ENCODE measurements at regions not wholly inside any gene's neighbourhood (a gene's known extent, or its start where the extent isn't known, plus 50 kb on each side); places are given as distances from the start of the nearest gene placed in this dataset.

DNA sequence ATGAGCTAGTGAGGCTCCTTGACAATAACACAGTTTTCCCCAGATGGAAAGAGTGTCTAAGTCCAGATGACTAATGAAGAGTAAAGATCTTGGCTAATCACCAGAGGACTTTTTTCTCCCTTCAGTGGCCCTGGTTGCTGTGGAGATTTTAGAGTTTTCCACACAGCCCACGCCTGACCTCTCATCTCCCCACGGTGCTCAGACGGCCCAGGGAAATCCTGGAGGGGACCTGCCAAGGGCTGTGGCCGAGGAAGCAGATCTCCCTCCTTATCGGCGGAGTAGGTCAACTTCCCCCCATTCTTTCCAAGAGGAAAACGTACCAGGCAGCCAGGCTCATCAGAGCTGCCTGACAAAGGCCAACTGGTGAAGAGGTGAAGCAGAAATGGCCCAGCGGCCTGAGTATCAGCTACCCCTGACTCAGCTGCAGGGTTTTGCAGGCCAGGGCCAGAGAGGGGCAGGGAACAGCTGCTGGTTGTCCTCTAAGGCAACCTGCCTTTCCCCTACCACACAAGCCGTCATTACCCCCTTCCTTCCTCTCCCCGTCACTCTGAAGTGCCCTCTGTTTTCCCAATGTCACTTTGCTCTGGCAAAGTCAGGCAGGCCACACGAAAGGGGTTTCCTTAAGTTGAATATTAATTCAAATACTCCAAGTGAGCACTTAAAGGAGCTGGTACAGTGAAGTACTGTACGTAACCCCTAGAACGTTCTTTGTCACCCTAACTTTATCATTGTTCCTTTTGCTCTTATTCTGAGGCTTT lies 140.2 kb upstream of the ADAMTS18 start:
- no peaks in the 10 kb centered on the region for H3K36me3 ChIP-seq (replicated peaks; ENCODE audit: insufficient read depth, low read length)
- H3K27ac ChIP-seq (ENCODE audit: low read length), result no peak overlapping the region
- no peak overlapping the region for H3K4me3 ChIP-seq (ENCODE audit: low read length)
- no peaks in the 10 kb centered on the region for H3K79me2 ChIP-seq (ENCODE audit: low read length)
- no peaks in the 10 kb centered on the region for H3K4me1 ChIP-seq (ENCODE audit: low read length)
- H3K4me2 ChIP-seq (ENCODE audit: low read depth, low read length), result no peak overlapping the region
- H3K9me2 ChIP-seq (replicated peaks; ENCODE audit: insufficient read depth, low read length), result no peaks in the 10 kb centered on the region
- no peaks in the 10 kb centered on the region for H3K27me3 ChIP-seq (replicated peaks; ENCODE audit: insufficient read depth, low read length)
- no peaks in the 10 kb centered on the region for H4K20me1 ChIP-seq (ENCODE audit: insufficient read depth, low read length)
- no peaks in the 10 kb centered on the region for H3F3A ChIP-seq (ENCODE audit: insufficient read depth, low read length)
- DNase-seq, result no peak
- H3K9ac ChIP-seq (ENCODE audit: low read length), result no peak overlapping the region
- no peak overlapping the region for H2AFZ ChIP-seq (ENCODE audit: low read length)
- TF ChIP-seq EZH2 (optimal IDR thresholded peaks at IDR 0.05; ENCODE audit: low read depth, low read length) (no peak), EZH2phosphoT487 (IDR thresholded peaks at IDR 0.05; ENCODE audit: low read length) (no peak)
- TF ChIP-seq, protein P1, sequence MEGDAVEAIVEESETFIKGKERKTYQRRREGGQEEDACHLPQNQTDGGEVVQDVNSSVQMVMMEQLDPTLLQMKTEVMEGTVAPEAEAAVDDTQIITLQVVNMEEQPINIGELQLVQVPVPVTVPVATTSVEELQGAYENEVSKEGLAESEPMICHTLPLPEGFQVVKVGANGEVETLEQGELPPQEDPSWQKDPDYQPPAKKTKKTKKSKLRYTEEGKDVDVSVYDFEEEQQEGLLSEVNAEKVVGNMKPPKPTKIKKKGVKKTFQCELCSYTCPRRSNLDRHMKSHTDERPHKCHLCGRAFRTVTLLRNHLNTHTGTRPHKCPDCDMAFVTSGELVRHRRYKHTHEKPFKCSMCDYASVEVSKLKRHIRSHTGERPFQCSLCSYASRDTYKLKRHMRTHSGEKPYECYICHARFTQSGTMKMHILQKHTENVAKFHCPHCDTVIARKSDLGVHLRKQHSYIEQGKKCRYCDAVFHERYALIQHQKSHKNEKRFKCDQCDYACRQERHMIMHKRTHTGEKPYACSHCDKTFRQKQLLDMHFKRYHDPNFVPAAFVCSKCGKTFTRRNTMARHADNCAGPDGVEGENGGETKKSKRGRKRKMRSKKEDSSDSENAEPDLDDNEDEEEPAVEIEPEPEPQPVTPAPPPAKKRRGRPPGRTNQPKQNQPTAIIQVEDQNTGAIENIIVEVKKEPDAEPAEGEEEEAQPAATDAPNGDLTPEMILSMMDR (IDR thresholded peaks at IDR 0.05; ENCODE audit: low read length), result no peak
- no peaks in the 10 kb centered on the region for H3K9me3 ChIP-seq (replicated peaks; ENCODE audit: insufficient read depth, low read length)

DNA sequence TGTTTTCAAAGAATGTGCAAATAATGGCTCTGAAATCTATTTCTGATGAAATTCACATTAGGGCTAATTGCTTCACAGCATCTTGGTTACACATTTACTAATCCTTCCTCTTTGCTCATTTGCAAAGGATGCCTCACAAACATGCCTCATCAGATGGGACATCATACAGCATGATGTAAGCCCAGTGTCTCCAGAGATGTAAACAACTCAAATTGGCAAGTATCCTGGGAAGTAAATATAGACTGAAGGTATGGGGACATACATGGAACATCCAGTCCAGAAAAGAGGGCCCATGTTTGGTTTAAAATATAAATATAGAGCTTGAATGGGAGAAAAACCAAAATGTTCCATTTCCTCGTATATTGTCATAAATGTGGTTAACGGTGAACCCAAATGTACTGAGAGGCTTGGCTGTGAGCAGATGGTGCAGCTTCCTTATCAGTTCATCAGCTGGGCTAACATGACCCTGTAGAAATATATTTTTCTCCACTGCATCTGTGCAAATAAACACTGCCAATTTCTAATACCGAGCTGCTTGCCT lies 142.9 kb upstream of the NUDT7 start:
- Histone ChIP-seq H3K27me3 (replicated peaks; ENCODE audit: insufficient read depth, low read length) (no peaks in the 10 kb centered on the region), H3F3A (ENCODE audit: insufficient read depth, low read length) (no peaks in the 10 kb centered on the region), H4K20me1 (ENCODE audit: insufficient read depth, low read length) (no peaks in the 10 kb centered on the region), H3K4me1 (ENCODE audit: low read length) (no peaks in the 10 kb centered on the region), H3K9me2 (replicated peaks; ENCODE audit: insufficient read depth, low read length) (no peaks in the 10 kb centered on the region), H2AFZ (ENCODE audit: low read length) (no peak overlapping the region), H3K4me2 (ENCODE audit: low read depth, low read length) (no peak overlapping the region), H3K4me3 (ENCODE audit: low read length) (no peak overlapping the region), H3K9ac (ENCODE audit: low read length) (no peak overlapping the region), H3K27ac (ENCODE audit: low read length) (no peak overlapping the region), H3K79me2 (ENCODE audit: low read length) (no peaks in the 10 kb centered on the region), H3K9me3 (replicated peaks; ENCODE audit: insufficient read depth, low read length) (no peaks in the 10 kb centered on the region), H3K36me3 (replicated peaks; ENCODE audit: insufficient read depth, low read length) (no peaks in the 10 kb centered on the region)
- TF ChIP-seq EZH2phosphoT487 (IDR thresholded peaks at IDR 0.05; ENCODE audit: low read length) (no peak), EZH2 (optimal IDR thresholded peaks at IDR 0.05; ENCODE audit: low read depth, low read length) (no peak)
- TF ChIP-seq, protein P1 (IDR thresholded peaks at IDR 0.05; ENCODE audit: low read length), result no peak
- no peak for DNase-seq

DNA sequence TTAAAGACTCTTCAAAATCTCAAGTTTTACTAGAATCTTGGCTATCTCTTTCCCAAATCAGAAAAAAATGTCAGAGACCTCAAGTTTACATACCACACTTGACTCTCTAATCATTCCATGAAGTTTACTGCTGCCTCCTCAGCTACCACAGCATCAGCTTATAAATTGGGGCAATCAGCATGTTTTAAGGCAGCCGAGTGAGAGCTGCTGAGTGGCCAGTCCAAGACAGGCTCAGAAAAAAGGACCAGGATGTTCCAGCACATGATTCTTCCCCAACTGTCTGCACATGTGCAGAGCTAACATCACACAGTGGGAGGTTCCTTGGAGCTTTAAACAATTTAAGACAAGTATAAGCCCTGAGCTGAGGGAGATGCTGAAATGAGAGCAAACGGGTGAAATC lies 140.6 kb upstream of the NUDT7 start:
- no peak for DNase-seq
- no peaks in the 10 kb centered on the region for H3K79me2 ChIP-seq (ENCODE audit: low read length)
- no peak overlapping the region for H3K4me2 ChIP-seq (ENCODE audit: low read depth, low read length)
- H3K9me3 ChIP-seq (replicated peaks; ENCODE audit: insufficient read depth, low read length), result no peaks in the 10 kb centered on the region
- no peak overlapping the region for H2AFZ ChIP-seq (ENCODE audit: low read length)
- H3K9ac ChIP-seq (ENCODE audit: low read length), result no peak overlapping the region
- no peak overlapping the region for H3K27ac ChIP-seq (ENCODE audit: low read length)
- no peak for TF ChIP-seq EZH2phosphoT487 (IDR thresholded peaks at IDR 0.05; ENCODE audit: low read length)
- H3K9me2 ChIP-seq (replicated peaks; ENCODE audit: insufficient read depth, low read length), result no peaks in the 10 kb centered on the region
- H3K36me3 ChIP-seq (replicated peaks; ENCODE audit: insufficient read depth, low read length), result no peaks in the 10 kb centered on the region
- H3K4me1 ChIP-seq (ENCODE audit: low read length), result no peaks in the 10 kb centered on the region
- H4K20me1 ChIP-seq (ENCODE audit: insufficient read depth, low read length), result no peaks in the 10 kb centered on the region
- H3F3A ChIP-seq (ENCODE audit: insufficient read depth, low read length), result no peaks in the 10 kb centered on the region
- H3K4me3 ChIP-seq (ENCODE audit: low read length), result no peak overlapping the region
- H3K27me3 ChIP-seq (replicated peaks; ENCODE audit: insufficient read depth, low read length), result no peaks in the 10 kb centered on the region
